ENCODE measurements at regions not wholly inside any gene's neighbourhood (a gene's known extent, or its start where the extent isn't known, plus 50 kb on each side); places are given as distances from the start of the nearest gene placed in this dataset.
A peak's percentile ranks its signal among the peaks of the same experiment; 100 is the strongest.

DNA sequence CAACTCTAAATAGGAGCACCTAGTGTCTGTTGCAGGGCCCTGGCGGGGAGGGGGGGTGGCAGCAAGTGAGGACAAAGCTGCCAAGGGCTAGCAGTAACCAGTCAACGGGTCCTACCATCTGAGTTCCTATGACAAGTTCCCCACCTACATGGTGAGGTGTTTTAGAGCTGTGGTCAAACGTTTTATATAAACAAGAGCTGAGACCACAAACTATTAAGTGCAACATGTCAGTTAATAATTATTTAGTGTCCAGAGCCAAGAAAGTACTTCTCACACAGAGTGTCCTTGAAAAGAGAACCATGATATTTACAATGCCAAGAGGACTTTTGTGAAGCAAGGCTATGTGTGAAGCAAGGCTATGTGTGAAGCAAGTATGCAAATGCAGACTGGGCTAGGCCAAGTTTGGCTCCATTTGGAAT, 434.7 kb downstream of the TNS3 start:
- no peak for DNase-seq (ENCODE audit: low read depth in 2 of 2)

- no peak for DNase-seq (ENCODE audit: low read depth in 2 of 2)
Observed at GRCh38 chr7:47145982-47146381, 435.9 kb downstream of the TNS3 start.

GRCh38 chr7:47145186-47145725, 436.7 kb downstream of the TNS3 start:
- DNase-seq (ENCODE audit: low read depth in 2 of 2): no peak

- DNase-seq (ENCODE audit: low read depth in 2 of 2): peak; percentile 85
Observed at GRCh38 chr7:47143339-47143738, 438.6 kb downstream of the TNS3 start.

GRCh38 chr7:47142867-47143175, 439.1 kb downstream of the TNS3 start:
- no peak for DNase-seq (ENCODE audit: low read depth in 2 of 2)

DNA sequence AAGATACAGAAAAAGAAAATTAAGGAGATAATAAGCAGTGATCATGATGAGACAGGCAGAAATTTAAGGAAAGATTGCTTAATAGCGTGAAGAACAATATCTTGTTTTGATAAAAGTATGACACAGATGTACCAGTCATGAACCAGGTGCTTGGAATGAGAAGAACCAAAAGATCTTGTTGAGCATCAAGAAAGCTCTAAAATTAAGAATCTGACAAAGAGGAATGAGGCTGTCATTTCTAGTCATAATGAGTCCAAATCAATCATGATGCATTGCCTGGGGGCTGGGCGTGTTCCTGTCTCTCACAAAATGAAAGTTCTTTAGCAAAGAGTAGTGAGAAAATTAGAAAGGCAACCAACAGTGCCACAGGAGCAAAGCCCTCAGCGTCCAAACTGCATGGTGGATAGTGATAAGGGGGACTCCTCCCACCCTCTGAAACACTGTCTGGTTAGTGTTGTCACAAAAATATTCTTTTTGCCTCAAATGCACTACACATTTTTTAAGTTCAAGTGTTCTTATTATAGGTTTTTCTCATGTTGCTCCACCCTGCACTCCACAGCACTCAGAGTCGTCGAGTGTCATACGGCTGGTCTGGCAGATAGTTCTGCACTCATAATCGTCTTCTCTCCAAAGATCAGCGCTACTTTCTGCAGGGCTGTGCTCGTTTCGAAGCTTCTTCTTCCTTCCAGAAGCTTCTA, 439.6 kb downstream of the TNS3 start:
- DNase-seq (ENCODE audit: low read depth in 2 of 2): no peak

- no peak for DNase-seq (ENCODE audit: low read depth in 2 of 2)
Observed at GRCh38 chr7:47132471-47132870, 449.4 kb downstream of the TNS3 start.

- DNase-seq (ENCODE audit: low read depth in 2 of 2): no peak
Observed at GRCh38 chr7:47128700-47129099, 453.2 kb downstream of the TNS3 start.

- no peak for DNase-seq (ENCODE audit: low read depth in 2 of 2)
Observed at GRCh38 chr7:47125529-47125928, 456.4 kb downstream of the TNS3 start.

DNA sequence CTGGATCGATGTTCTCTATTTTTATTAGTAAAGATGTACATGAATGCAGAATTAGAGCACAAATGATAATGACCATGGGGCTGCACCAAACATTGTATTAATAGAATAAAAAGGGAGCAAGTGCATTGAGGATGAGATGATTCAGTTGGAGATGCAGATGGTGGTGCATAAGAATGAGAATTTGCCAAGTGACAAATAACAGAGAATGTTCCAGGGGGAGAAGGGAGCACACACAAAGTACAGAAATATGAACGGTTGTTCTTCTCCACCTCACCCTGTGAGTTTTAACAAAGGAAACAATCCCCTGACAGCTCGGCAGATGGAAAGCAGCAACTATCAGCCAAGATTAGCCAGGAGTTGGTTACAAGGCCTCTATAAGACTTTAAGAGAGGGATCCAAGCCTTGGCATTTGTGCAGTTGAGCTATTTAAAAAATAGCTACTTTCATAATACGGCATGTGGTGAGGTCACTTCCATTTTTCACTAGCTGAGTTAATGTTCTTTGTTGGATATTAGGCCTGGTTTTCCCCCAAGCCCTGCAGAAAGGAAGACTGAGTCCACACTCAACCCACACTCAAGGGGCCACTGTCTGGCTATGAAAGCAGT, 462.5 kb downstream of the TNS3 start:
- DNase-seq (ENCODE audit: low read depth in 2 of 2): no peak

GRCh38 chr7:47104206-47104549, 477.7 kb downstream of the TNS3 start:
- DNase-seq (ENCODE audit: low read depth in 2 of 2): no peak

GRCh38 chr7:47103498-47104205, 478.3 kb downstream of the TNS3 start:
- no peak for DNase-seq (ENCODE audit: low read depth in 2 of 2)

- DNase-seq (ENCODE audit: low read depth in 2 of 2): no peak
Observed at GRCh38 chr7:47102331-47102841, 479.5 kb downstream of the TNS3 start.

DNA sequence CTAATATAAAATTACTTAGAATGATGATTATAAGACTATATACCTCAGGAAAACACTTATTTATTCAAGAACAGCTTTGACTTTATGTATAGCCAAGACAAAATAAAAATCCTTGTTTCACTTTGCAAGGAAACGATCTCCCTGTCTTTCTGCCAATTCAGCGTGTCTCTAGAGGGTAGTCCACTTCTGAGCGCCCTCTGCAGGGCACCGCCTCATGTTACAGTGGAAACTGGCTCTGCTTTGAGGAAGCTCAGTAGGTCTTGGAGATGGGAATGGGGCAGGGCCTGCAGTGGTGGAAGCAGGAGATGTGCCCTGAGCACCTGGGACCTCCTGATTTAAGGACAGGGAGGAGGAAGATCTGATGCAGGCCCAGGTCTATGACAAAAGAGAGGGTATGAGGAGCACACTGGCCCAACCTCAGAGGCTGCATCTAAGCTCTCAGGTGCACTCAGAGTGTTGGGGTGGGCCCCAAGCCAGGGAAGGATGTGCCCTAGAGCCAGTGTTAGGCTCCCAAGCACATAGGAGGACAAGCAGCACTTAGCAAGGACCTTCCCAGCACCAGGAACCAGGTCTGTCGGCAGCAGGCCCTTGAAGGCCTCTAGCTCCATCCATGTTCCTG, 481.0 kb downstream of the TNS3 start:
- DNase-seq (ENCODE audit: low read depth in 2 of 2): peak; percentile 33 to 41

- DNase-seq (ENCODE audit: low read depth in 2 of 2): no peak
Observed at GRCh38 chr7:47100148-47100816, 481.6 kb downstream of the TNS3 start.

GRCh38 chr7:47097431-47097830, 484.5 kb downstream of the TNS3 start:
- no peak for DNase-seq (ENCODE audit: low read depth in 2 of 2)

DNA sequence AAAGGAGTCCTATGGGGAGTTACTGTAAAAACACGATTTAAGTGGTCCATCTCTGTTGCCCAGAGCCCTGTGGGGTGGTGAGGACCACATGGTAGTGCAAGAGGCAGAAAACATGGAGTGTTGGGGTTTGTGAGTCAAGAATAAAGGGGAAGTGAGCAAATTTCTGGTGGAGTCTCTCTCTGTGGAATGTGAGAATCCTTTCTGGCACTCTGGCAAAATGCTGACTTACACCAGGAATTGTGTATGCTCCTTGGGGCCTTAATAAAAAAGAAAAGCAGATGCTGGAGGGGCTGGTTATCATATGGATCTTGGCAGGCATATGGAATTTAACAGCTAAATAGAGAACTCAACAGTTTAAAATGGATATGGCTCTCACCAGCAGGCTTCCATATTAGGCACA, 486.0 kb downstream of the TNS3 start:
- DNase-seq (ENCODE audit: low read depth in 2 of 2): peak; percentile 94 to 95

GRCh38 chr7:47094462-47094861, 487.4 kb downstream of the TNS3 start:
- no peak for DNase-seq (ENCODE audit: low read depth in 2 of 2)

GRCh38 chr7:47093320-47094234, 488.3 kb downstream of the TNS3 start:
- peak; percentile 82 to 83 for DNase-seq (ENCODE audit: low read depth in 2 of 2)

DNA sequence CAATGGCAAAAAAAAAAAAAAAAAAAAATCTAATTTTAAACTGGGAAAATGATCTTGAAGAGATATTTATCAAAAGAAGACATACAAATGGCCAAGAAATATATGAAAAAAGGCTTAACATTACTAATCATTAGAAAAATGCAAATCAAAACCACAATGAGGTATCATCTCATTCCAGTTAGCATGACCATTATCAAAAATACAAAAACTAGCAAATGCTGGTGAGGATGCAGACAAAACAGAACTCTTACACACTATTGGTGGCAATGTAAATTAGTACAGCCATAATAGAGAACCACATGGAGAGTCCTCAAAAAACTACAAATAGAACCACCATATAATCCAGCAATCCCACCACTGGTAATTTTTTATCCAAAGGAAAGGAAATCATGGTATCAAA, 489.6 kb downstream of the TNS3 start:
- no peak for DNase-seq (ENCODE audit: low read depth in 2 of 2)

GRCh38 chr7:47091141-47091540, 490.8 kb downstream of the TNS3 start:
- peak; percentile 46 to 50 for DNase-seq (ENCODE audit: low read depth in 2 of 2)
